ENCODE measurements at regions not wholly inside any gene's neighbourhood (a gene's known extent, or its start where the extent isn't known, plus 50 kb on each side); places are given as distances from the start of the nearest gene placed in this dataset.

- H3K27ac ChIP-seq (ENCODE audit: low read depth in 2 of 2, low read length in 2 of 2) = no peak overlapping the region
- H3K9ac ChIP-seq (ENCODE audit: low read depth in 1 of 2, low read length in 2 of 2) = no peak overlapping the region
- H3K36me3 ChIP-seq (ENCODE audit: control insufficient read depth in 2 of 2, insufficient read depth in 2 of 2, low read length in 2 of 2) = no peaks in the 10 kb centered on the region
- no peaks in the 10 kb centered on the region for H3K27me3 ChIP-seq (ENCODE audit: control insufficient read depth in 2 of 2, insufficient read depth in 2 of 2, low read length in 2 of 2)
- H3K4me1 ChIP-seq (ENCODE audit: control insufficient read depth in 2 of 2, insufficient read depth in 2 of 2, low read length in 2 of 2) = no peaks in the 10 kb centered on the region
- no peak overlapping the region for H3K4me3 ChIP-seq (ENCODE audit: low read length in 2 of 2)
- H3K9me3 ChIP-seq (ENCODE audit: control insufficient read depth in 2 of 2, low read length in 2 of 2) = no peaks in the 10 kb centered on the region
Measured at GRCh38 chr12:105616971-105617540, 286.6 kb downstream of the C12orf75 start.

GRCh38 chr12:105622220-105622619 is 291.7 kb downstream of the C12orf75 start:
- H3K9ac ChIP-seq (ENCODE audit: low read depth in 1 of 2, low read length in 2 of 2) = no peak overlapping the region

GRCh38 chr12:105622846-105623736 is 292.6 kb downstream of the C12orf75 start:
- Histone ChIP-seq H3K27me3 (ENCODE audit: control insufficient read depth in 2 of 2, insufficient read depth in 2 of 2, low read length in 2 of 2) (no peaks in the 10 kb centered on the region), H3K9ac (ENCODE audit: low read depth in 1 of 2, low read length in 2 of 2) (no peak overlapping the region), H3K4me1 (ENCODE audit: control insufficient read depth in 2 of 2, insufficient read depth in 2 of 2, low read length in 2 of 2) (no peaks in the 10 kb centered on the region), H3K27ac (ENCODE audit: low read depth in 2 of 2, low read length in 2 of 2) (no peak overlapping the region), H3K9me3 (ENCODE audit: control insufficient read depth in 2 of 2, low read length in 2 of 2) (no peaks in the 10 kb centered on the region), H3K36me3 (ENCODE audit: control insufficient read depth in 2 of 2, insufficient read depth in 2 of 2, low read length in 2 of 2) (no peaks in the 10 kb centered on the region), H3K4me3 (ENCODE audit: low read length in 2 of 2) (no peak overlapping the region)

More at GRCh38 chr12:105622220-105622619, 291.7 kb downstream of the C12orf75 start:
- Histone ChIP-seq H3K4me1 (ENCODE audit: control insufficient read depth in 2 of 2, insufficient read depth in 2 of 2, low read length in 2 of 2) (no peaks in the 10 kb centered on the region), H3K36me3 (ENCODE audit: control insufficient read depth in 2 of 2, insufficient read depth in 2 of 2, low read length in 2 of 2) (no peaks in the 10 kb centered on the region), H3K9me3 (ENCODE audit: control insufficient read depth in 2 of 2, low read length in 2 of 2) (no peaks in the 10 kb centered on the region), H3K4me3 (ENCODE audit: low read length in 2 of 2) (no peak overlapping the region), H3K27me3 (ENCODE audit: control insufficient read depth in 2 of 2, insufficient read depth in 2 of 2, low read length in 2 of 2) (no peaks in the 10 kb centered on the region), H3K27ac (ENCODE audit: low read depth in 2 of 2, low read length in 2 of 2) (no peak overlapping the region)

- Histone ChIP-seq H3K4me1 (ENCODE audit: control insufficient read depth in 2 of 2, insufficient read depth in 2 of 2, low read length in 2 of 2) (no peaks in the 10 kb centered on the region), H3K9me3 (ENCODE audit: control insufficient read depth in 2 of 2, low read length in 2 of 2) (no peaks in the 10 kb centered on the region), H3K4me3 (ENCODE audit: low read length in 2 of 2) (no peak overlapping the region), H3K27ac (ENCODE audit: low read depth in 2 of 2, low read length in 2 of 2) (no peak overlapping the region), H3K36me3 (ENCODE audit: control insufficient read depth in 2 of 2, insufficient read depth in 2 of 2, low read length in 2 of 2) (no peaks in the 10 kb centered on the region), H3K27me3 (ENCODE audit: control insufficient read depth in 2 of 2, insufficient read depth in 2 of 2, low read length in 2 of 2) (no peaks in the 10 kb centered on the region), H3K9ac (ENCODE audit: low read depth in 1 of 2, low read length in 2 of 2) (no peak overlapping the region)
Measured at GRCh38 chr12:105626653-105627052, 296.2 kb downstream of the C12orf75 start.

GRCh38 chr12:105637470-105637869 is 307.0 kb downstream of the C12orf75 start:
- H3K27ac ChIP-seq (ENCODE audit: low read depth in 2 of 2, low read length in 2 of 2) = no peak overlapping the region
- H3K36me3 ChIP-seq (ENCODE audit: control insufficient read depth in 2 of 2, insufficient read depth in 2 of 2, low read length in 2 of 2) = no peaks in the 10 kb centered on the region
- no peaks in the 10 kb centered on the region for H3K27me3 ChIP-seq (ENCODE audit: control insufficient read depth in 2 of 2, insufficient read depth in 2 of 2, low read length in 2 of 2)
- H3K9me3 ChIP-seq (ENCODE audit: control insufficient read depth in 2 of 2, low read length in 2 of 2) = no peaks in the 10 kb centered on the region
- H3K4me1 ChIP-seq (ENCODE audit: control insufficient read depth in 2 of 2, insufficient read depth in 2 of 2, low read length in 2 of 2) = no peaks in the 10 kb centered on the region
- no peak overlapping the region for H3K9ac ChIP-seq (ENCODE audit: low read depth in 1 of 2, low read length in 2 of 2)
- H3K4me3 ChIP-seq (ENCODE audit: low read length in 2 of 2) = no peak overlapping the region

- H3K4me1 ChIP-seq (ENCODE audit: control insufficient read depth in 2 of 2, insufficient read depth in 2 of 2, low read length in 2 of 2) = no peaks in the 10 kb centered on the region
- no peak overlapping the region for H3K27ac ChIP-seq (ENCODE audit: low read depth in 2 of 2, low read length in 2 of 2)
- H3K27me3 ChIP-seq (ENCODE audit: control insufficient read depth in 2 of 2, insufficient read depth in 2 of 2, low read length in 2 of 2) = no peaks in the 10 kb centered on the region
- H3K4me3 ChIP-seq (ENCODE audit: low read length in 2 of 2) = no peak overlapping the region
- H3K9ac ChIP-seq (ENCODE audit: low read depth in 1 of 2, low read length in 2 of 2) = no peak overlapping the region
- H3K36me3 ChIP-seq (ENCODE audit: control insufficient read depth in 2 of 2, insufficient read depth in 2 of 2, low read length in 2 of 2) = no peaks in the 10 kb centered on the region
- no peaks in the 10 kb centered on the region for H3K9me3 ChIP-seq (ENCODE audit: control insufficient read depth in 2 of 2, low read length in 2 of 2)
Measured at GRCh38 chr12:105640761-105641160, 310.3 kb downstream of the C12orf75 start.

GRCh38 chr12:105641749-105642148 is 311.3 kb downstream of the C12orf75 start:
- Histone ChIP-seq H3K4me1 (ENCODE audit: control insufficient read depth in 2 of 2, insufficient read depth in 2 of 2, low read length in 2 of 2) (no peaks in the 10 kb centered on the region), H3K27ac (ENCODE audit: low read depth in 2 of 2, low read length in 2 of 2) (no peak overlapping the region), H3K4me3 (ENCODE audit: low read length in 2 of 2) (no peak overlapping the region), H3K9me3 (ENCODE audit: control insufficient read depth in 2 of 2, low read length in 2 of 2) (no peaks in the 10 kb centered on the region), H3K9ac (ENCODE audit: low read depth in 1 of 2, low read length in 2 of 2) (no peak overlapping the region), H3K36me3 (ENCODE audit: control insufficient read depth in 2 of 2, insufficient read depth in 2 of 2, low read length in 2 of 2) (no peaks in the 10 kb centered on the region), H3K27me3 (ENCODE audit: control insufficient read depth in 2 of 2, insufficient read depth in 2 of 2, low read length in 2 of 2) (no peaks in the 10 kb centered on the region)

- Histone ChIP-seq H3K4me1 (ENCODE audit: control insufficient read depth in 2 of 2, insufficient read depth in 2 of 2, low read length in 2 of 2) (no peaks in the 10 kb centered on the region), H3K36me3 (ENCODE audit: control insufficient read depth in 2 of 2, insufficient read depth in 2 of 2, low read length in 2 of 2) (no peaks in the 10 kb centered on the region), H3K27me3 (ENCODE audit: control insufficient read depth in 2 of 2, insufficient read depth in 2 of 2, low read length in 2 of 2) (no peaks in the 10 kb centered on the region), H3K9ac (ENCODE audit: low read depth in 1 of 2, low read length in 2 of 2) (no peak overlapping the region), H3K27ac (ENCODE audit: low read depth in 2 of 2, low read length in 2 of 2) (no peak overlapping the region), H3K4me3 (ENCODE audit: low read length in 2 of 2) (no peak overlapping the region), H3K9me3 (ENCODE audit: control insufficient read depth in 2 of 2, low read length in 2 of 2) (no peaks in the 10 kb centered on the region)
Measured at GRCh38 chr12:105644770-105645169, 314.3 kb downstream of the C12orf75 start.

- H3K4me1 ChIP-seq (ENCODE audit: control insufficient read depth in 2 of 2, insufficient read depth in 2 of 2, low read length in 2 of 2) = no peaks in the 10 kb centered on the region
- no peak overlapping the region for H3K4me3 ChIP-seq (ENCODE audit: low read length in 2 of 2)
- no peaks in the 10 kb centered on the region for H3K9me3 ChIP-seq (ENCODE audit: control insufficient read depth in 2 of 2, low read length in 2 of 2)
- H3K27me3 ChIP-seq (ENCODE audit: control insufficient read depth in 2 of 2, insufficient read depth in 2 of 2, low read length in 2 of 2) = no peaks in the 10 kb centered on the region
- H3K9ac ChIP-seq (ENCODE audit: low read depth in 1 of 2, low read length in 2 of 2) = no peak overlapping the region
- H3K36me3 ChIP-seq (ENCODE audit: control insufficient read depth in 2 of 2, insufficient read depth in 2 of 2, low read length in 2 of 2) = no peaks in the 10 kb centered on the region
- no peak overlapping the region for H3K27ac ChIP-seq (ENCODE audit: low read depth in 2 of 2, low read length in 2 of 2)
Measured at GRCh38 chr12:105654606-105655005, 324.1 kb downstream of the C12orf75 start.

- Histone ChIP-seq H3K27me3 (ENCODE audit: control insufficient read depth in 2 of 2, insufficient read depth in 2 of 2, low read length in 2 of 2) (no peaks in the 10 kb centered on the region), H3K9me3 (ENCODE audit: control insufficient read depth in 2 of 2, low read length in 2 of 2) (no peaks in the 10 kb centered on the region), H3K36me3 (ENCODE audit: control insufficient read depth in 2 of 2, insufficient read depth in 2 of 2, low read length in 2 of 2) (no peaks in the 10 kb centered on the region), H3K4me3 (ENCODE audit: low read length in 2 of 2) (no peak overlapping the region), H3K27ac (ENCODE audit: low read depth in 2 of 2, low read length in 2 of 2) (no peak overlapping the region), H3K4me1 (ENCODE audit: control insufficient read depth in 2 of 2, insufficient read depth in 2 of 2, low read length in 2 of 2) (no peaks in the 10 kb centered on the region), H3K9ac (ENCODE audit: low read depth in 1 of 2, low read length in 2 of 2) (no peak overlapping the region)
Measured at GRCh38 chr12:105658389-105658788, 327.9 kb downstream of the C12orf75 start.

All from mucosa of rectum (tissue), 2 donors.